ENCODE measurements at regions not wholly inside any gene's neighbourhood (a gene's known extent, or its start where the extent isn't known, plus 50 kb on each side); places are given as distances from the start of the nearest gene placed in this dataset.

DNA sequence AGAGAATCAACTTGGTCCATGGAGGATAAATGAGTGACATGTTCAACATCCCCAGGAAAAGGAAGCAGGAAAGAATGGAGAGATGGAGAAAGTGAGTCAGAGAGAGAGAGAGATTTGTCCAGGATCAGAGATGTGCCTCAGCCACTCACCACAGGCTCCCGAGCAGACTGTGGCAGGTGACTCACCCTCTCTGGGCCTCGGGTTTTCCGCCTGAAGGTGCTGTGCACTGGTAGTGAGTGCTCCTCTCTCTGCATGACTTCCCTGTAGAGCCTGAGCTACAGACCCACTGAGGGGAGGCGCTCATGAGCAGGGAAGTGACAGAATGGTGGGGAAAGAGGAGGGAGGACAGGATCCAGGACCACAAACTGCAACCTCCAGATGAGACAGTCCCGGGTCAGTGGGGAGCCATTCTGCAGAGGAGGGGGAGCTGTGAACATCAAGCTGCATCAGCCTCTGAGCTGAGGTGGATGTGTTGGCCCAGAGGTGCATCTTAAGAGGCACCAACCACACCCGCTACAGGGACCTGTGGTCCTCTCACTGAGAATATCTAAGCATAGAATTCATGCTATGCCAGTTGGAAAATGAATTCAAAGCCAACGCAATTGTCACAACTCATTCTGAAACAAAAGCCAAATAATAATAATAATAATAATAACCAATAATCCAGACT, 433.4 kb downstream of the BRD1 start:
- TF ChIP-seq CTCF (IDR thresholded peaks at IDR 0.05) (no peak), POLR2A (IDR thresholded peaks at IDR 0.05) (no peak)

Data from heart left ventricle (tissue), 13 donors.